PC-3 (cell line): ENCODE measurements at regions not wholly inside any gene's neighbourhood (a gene's known extent, or its start where the extent isn't known, plus 50 kb on each side); places are given as distances from the start of the nearest gene placed in this dataset.
A peak's percentile ranks its signal among the peaks of the same experiment; 100 is the strongest.

Experiments
- ATAC-seq: fragments of 200-7000 bp; cut with Tn5 transposase; 2 replicates; pipeline ENCODE4 v1.9.1; 2020; ENCODE audit warnings: mild to moderate bottlenecking, moderate library complexity
- BruUV-seq: library from RNA; stranded (reverse); fragments of 400-500 nt; replicated peaks from 2 replicates; lab custom pipeline; 2021; lab: Mats Ljungman, UMichigan
- CTCF ChIA-PET: fragments of 300-600 bp; sonication (Branson Sonifier 250); formaldehyde crosslinking; loops from one replicate; lab custom pipeline; 2022; ENCODE audit warnings: antibody characterized with exemption; lab: Charles Lee
- POLR2A ChIA-PET: fragments of 300-600 bp; sonication (Branson Sonifier 250); formaldehyde crosslinking; loops from one replicate; lab custom pipeline; 2022; ENCODE audit warnings: antibody characterized with exemption; ENCODE audit not compliant: unreplicated experiment; lab: Charles Lee
- DNase-seq: peaks from one replicate; pipeline ENCODE4 v3.0.0-alpha.2; 2015
- H2AFZ ChIP-seq: fragments of 300-600 bp; sonication (generic); 2 replicates; pipeline ENCODE4 v1.6.0; 2016; ENCODE audit warnings: antibody characterized with exemption, low read length
- H3F3A ChIP-seq: fragments of 300-600 bp; sonication (generic); one replicate; pipeline ENCODE4 v1.6.0; 2017; ENCODE audit warnings: antibody characterized with exemption, low read length, control low read depth, mild to moderate bottlenecking; ENCODE audit not compliant: unreplicated experiment
- H3K27ac ChIP-seq: fragments of 300-600 bp; sonication (generic); 2 replicates; pipeline ENCODE4 v1.5.1; 2016; ENCODE audit warnings: mild to moderate bottlenecking, low read length
- H3K27me3 ChIP-seq: fragments of 300-600 bp; sonication (generic); 2 replicates; pipeline ENCODE4 v1.6.1; 2016; ENCODE audit warnings: low read length, mixed read lengths
- H3K36me3 ChIP-seq: fragments of 300-600 bp; sonication (generic); 2 replicates; pipeline ENCODE4 v1.6.1; 2016; ENCODE audit warnings: low read depth, mixed run types, low read length, mixed read lengths
- H3K4me1 ChIP-seq: fragments of 300-600 bp; sonication (generic); 2 replicates; pipeline ENCODE4 v1.5.1; 2016; ENCODE audit warnings: low read length; ENCODE audit not compliant: insufficient read depth
- H3K4me2 ChIP-seq: fragments of 300-600 bp; sonication (generic); 2 replicates; pipeline ENCODE4 v1.6.0; 2016; ENCODE audit warnings: low read length
- H3K4me3 ChIP-seq: fragments of 300-600 bp; sonication (generic); 2 replicates; pipeline ENCODE4 v1.5.1; 2016; ENCODE audit warnings: mild to moderate bottlenecking, low read length, mixed read lengths
- H3K79me2 ChIP-seq: fragments of 300-600 bp; sonication (generic); 2 replicates; pipeline ENCODE4 v1.6.1; 2017; ENCODE audit warnings: low read length, mixed read lengths
- H3K9ac ChIP-seq: fragments of 300-600 bp; sonication (generic); 2 replicates; pipeline ENCODE4 v1.6.0; 2016; ENCODE audit warnings: mild to moderate bottlenecking, low read length
- H3K9me2 ChIP-seq: fragments of 300-600 bp; sonication (generic); replicated peaks from 2 replicates; pipeline ENCODE4 v1.6.1; 2016; ENCODE audit warnings: mixed run types, low read length, mixed read lengths
- H3K9me3 ChIP-seq: fragments of 300-600 bp; sonication (generic); 2 replicates; pipeline ENCODE4 v1.6.1; 2016; ENCODE audit warnings: low read length, mixed read lengths
- H4K20me1 ChIP-seq: fragments of 300-600 bp; sonication (generic); 2 replicates; pipeline ENCODE4 v1.6.1; 2016; ENCODE audit warnings: low read length, mixed read lengths
- CTCF ChIP-seq: fragments of 300-600 bp; sonication (generic); conservative IDR thresholded peaks from 2 replicates; pipeline ENCODE4 v1.5.1; 2017; ENCODE audit warnings: antibody characterized with exemption, low read depth, mild to moderate bottlenecking, low read length
- EZH2 ChIP-seq: fragments of 300-600 bp; sonication (generic); IDR thresholded peaks from one replicate; pipeline ENCODE4 v1.6.1; 2017; ENCODE audit warnings: antibody characterized with exemption, mild to moderate bottlenecking, low read length; ENCODE audit not compliant: unreplicated experiment
- EZH2phosphoT487 ChIP-seq: fragments of 300-600 bp; sonication (generic); IDR thresholded peaks from 2 replicates; pipeline ENCODE4 v1.6.1; 2018; ENCODE audit warnings: mild to moderate bottlenecking, antibody characterized with exemption, low read length, borderline replicate concordance
- intact Hi-C: fragments of 100-400 bp; cut with micrococcal nuclease; formaldehyde crosslinking; loops from 2 replicates; pipeline ENCODE4 v1.9.0; 2023

DNA sequence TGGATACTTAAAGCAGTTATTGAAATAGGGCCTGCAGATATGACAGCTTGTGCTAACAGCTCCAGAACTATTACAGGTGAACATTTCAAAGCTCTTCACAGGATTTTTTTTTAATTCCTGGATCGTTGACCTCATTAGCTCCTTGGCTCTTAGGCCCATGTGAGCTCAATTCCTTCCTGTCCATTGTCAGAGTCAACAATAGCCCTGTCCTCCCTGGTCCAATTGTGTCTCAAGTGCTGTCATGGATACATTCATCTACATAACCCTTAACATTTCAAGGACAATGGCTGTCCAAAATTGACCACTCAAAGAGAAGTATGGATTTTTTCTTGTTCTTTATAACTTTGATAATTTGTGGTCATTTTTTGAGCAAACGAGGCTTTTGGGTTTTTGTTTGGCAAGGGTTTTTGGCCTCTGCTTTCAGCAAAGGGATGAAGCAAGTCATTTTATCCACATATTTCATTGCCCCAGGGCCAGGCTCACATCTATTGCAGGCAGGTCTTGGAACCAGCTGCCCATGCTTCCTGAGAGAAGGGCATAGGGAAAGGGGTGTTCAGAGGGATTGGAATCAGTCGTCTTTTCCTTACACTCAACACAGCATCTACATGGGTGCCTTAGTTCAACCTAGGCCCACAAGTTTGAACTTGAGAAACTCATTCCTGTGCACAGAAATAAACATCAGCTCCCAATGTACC lies 282.1 kb downstream of the TPBG start:
- no peaks in the 10 kb centered on the region for H3K9me2 ChIP-seq
- TF ChIP-seq EZH2 = no peak
- TF ChIP-seq EZH2phosphoT487 = no peak
- TF ChIP-seq CTCF = no peak
- H3K4me3 ChIP-seq = 0 out of 2 replicates have a peak overlapping the region, but pooled peaks have one; percentile 5
- H3K4me1 ChIP-seq = peaks cover 25% of the 10 kb centered on the region
- H3K27ac ChIP-seq = peak overlapping the region; percentile 93
- no peaks in the 10 kb centered on the region for H3K9me3 ChIP-seq
- H3F3A ChIP-seq = no peaks in the 10 kb centered on the region
- BruUV-seq = no TSS peak
- DNase-seq (peak; percentile 61), ATAC-seq (peak; percentile 81)
- peak overlapping the region; percentile 68 for H3K4me2 ChIP-seq
- no peak overlapping the region for H2AFZ ChIP-seq
- H3K36me3 ChIP-seq = no peaks in the 10 kb centered on the region
- ChIA-PET CTCF (no interaction called here), POLR2A (no interaction called here)
- H3K9ac ChIP-seq = peak overlapping the region; percentile 44
- no peaks in the 10 kb centered on the region for H3K79me2 ChIP-seq
- intact Hi-C loops = loop anchor here (1.0 to 10.0 kb wide), 2 partner anchors 36 to 229 kb away; no protein-coding TSS in a partner anchor
- H4K20me1 ChIP-seq = no peaks in the 10 kb centered on the region
- no peaks in the 10 kb centered on the region for H3K27me3 ChIP-seq

DNA sequence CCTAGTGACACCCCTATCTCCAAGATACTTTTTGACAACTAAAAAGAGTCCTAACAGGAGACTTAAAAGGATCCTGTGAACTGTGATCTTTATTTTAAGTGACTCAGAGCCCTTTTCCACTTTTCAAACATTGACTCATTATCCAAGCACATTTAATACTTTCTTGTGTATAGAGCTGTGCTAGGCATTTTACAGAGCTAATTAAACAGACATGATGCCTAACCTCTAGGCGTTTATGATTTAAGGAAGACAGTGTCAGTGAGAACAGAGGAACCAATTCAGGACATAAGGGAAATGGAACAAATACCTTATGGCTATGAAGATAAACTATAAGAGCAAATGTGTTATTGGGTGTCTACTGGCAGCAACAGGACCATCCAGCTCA lies 282.6 kb downstream of the TPBG start:
- intact Hi-C loops = loop anchor here (1.0 to 10.0 kb wide), 2 partner anchors 35 to 229 kb away; no protein-coding TSS in a partner anchor
- no peaks in the 10 kb centered on the region for H3F3A ChIP-seq
- H3K9me2 ChIP-seq = no peaks in the 10 kb centered on the region
- ATAC-seq (peak; percentile 92), DNase-seq (peak; percentile 78)
- 0 out of 2 replicates have a peak overlapping the region, but pooled peaks have one; percentile 5 for H3K4me3 ChIP-seq
- TF ChIP-seq EZH2phosphoT487 (no peak), EZH2 (no peak), CTCF (no peak)
- H3K4me1 ChIP-seq = peaks cover 25% of the 10 kb centered on the region
- H3K9me3 ChIP-seq = no peaks in the 10 kb centered on the region
- no peaks in the 10 kb centered on the region for H4K20me1 ChIP-seq
- no peaks in the 10 kb centered on the region for H3K79me2 ChIP-seq
- ChIA-PET CTCF (interaction anchor here (0.7 kb wide), 1 partner anchor 215 kb away, joined by 3 read pairs; no protein-coding TSS in a partner anchor), POLR2A (no interaction called here)
- H3K4me2 ChIP-seq = peak overlapping the region; percentile 68
- peak overlapping the region; percentile 93 for H3K27ac ChIP-seq
- H2AFZ ChIP-seq = no peak overlapping the region
- no TSS peak for BruUV-seq
- no peaks in the 10 kb centered on the region for H3K27me3 ChIP-seq
- peak overlapping the region; percentile 44 for H3K9ac ChIP-seq
- H3K36me3 ChIP-seq = no peaks in the 10 kb centered on the region

DNA sequence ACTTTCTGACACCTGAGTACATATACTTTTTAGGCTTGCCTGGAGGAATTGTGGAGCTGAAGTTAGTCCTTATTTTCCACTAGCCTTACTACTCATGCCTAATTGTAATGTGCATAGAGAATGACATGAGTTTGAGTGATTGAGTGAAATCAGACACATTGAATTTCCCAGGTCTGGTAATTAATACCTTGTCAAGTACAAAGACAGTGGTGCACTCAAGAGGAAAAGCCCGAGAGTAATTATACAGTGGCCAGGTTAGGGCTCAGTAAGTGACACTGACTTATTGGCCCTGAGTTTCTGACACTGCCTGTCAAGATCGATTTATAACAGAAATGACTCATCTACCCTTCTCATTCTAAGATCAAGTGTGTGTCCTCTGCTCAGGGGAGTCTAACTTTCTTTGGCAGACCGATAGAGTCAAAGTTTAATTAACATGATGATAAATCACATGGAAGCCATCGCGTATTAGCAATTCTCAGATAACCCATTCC lies 288.3 kb downstream of the TPBG start:
- peaks cover 4% of the 10 kb centered on the region for H3K4me1 ChIP-seq
- no peak overlapping the region for H2AFZ ChIP-seq
- intact Hi-C loops = no loop called here
- no peak overlapping the region for H3K9ac ChIP-seq
- no peaks in the 10 kb centered on the region for H3F3A ChIP-seq
- no peak overlapping the region for H3K4me3 ChIP-seq
- CTCF ChIA-PET = no interaction called here
- no TSS peak for BruUV-seq
- H3K36me3 ChIP-seq = no peaks in the 10 kb centered on the region
- POLR2A ChIA-PET = no interaction called here
- no peaks in the 10 kb centered on the region for H3K9me3 ChIP-seq
- H3K9me2 ChIP-seq = no peaks in the 10 kb centered on the region
- TF ChIP-seq EZH2 = no peak
- no peak for TF ChIP-seq CTCF
- TF ChIP-seq EZH2phosphoT487 = no peak
- H4K20me1 ChIP-seq = no peaks in the 10 kb centered on the region
- no peaks in the 10 kb centered on the region for H3K79me2 ChIP-seq
- ATAC-seq (no peak), DNase-seq (no peak)
- H3K27ac ChIP-seq = no peak overlapping the region
- no peaks in the 10 kb centered on the region for H3K27me3 ChIP-seq
- no peak overlapping the region for H3K4me2 ChIP-seq
